Chondrocyte (in vitro differentiated cells): ENCODE measurements at regions not wholly inside any gene's neighbourhood (a gene's known extent, or its start where the extent isn't known, plus 50 kb on each side); places are given as distances from the start of the nearest gene placed in this dataset.
"Not testable (repeated sequence)": the region's sequence is repeated elsewhere in the genome, so short reads cannot be mapped to it uniquely, and the experiment has no call there.

ENCODE experiments used
- DNase-seq: peaks from one replicate; pipeline ENCODE4 v3.0.0; 2021; ENCODE audit warnings: mixed read lengths, low spot score
- H3K27ac Mint-ChIP-seq: one replicate; pipeline ENCODE4 v1.8.0; 2021; ENCODE audit warnings: mild to moderate bottlenecking, moderate library complexity, mixed read lengths; ENCODE audit not compliant: unreplicated experiment
- H3K27me3 Mint-ChIP-seq: 2 replicates; pipeline ENCODE4 v1.8.0; 2021; ENCODE audit warnings: low read depth, mixed read lengths
- H3K36me3 Mint-ChIP-seq: 2 replicates; pipeline ENCODE4 v1.8.0; 2021; ENCODE audit warnings: low read depth, mixed read lengths
- H3K4me1 Mint-ChIP-seq: 2 replicates; pipeline ENCODE4 v1.8.0; 2021; ENCODE audit warnings: low read depth, mild to moderate bottlenecking, mixed read lengths
- H3K4me3 Mint-ChIP-seq: one replicate; pipeline ENCODE4 v1.8.0; 2021; ENCODE audit warnings: mild to moderate bottlenecking, moderate library complexity, mixed read lengths; ENCODE audit not compliant: unreplicated experiment
- H3K9me3 Mint-ChIP-seq: 2 replicates; pipeline ENCODE4 v1.8.0; 2021; ENCODE audit warnings: low read depth, mixed read lengths

DNA sequence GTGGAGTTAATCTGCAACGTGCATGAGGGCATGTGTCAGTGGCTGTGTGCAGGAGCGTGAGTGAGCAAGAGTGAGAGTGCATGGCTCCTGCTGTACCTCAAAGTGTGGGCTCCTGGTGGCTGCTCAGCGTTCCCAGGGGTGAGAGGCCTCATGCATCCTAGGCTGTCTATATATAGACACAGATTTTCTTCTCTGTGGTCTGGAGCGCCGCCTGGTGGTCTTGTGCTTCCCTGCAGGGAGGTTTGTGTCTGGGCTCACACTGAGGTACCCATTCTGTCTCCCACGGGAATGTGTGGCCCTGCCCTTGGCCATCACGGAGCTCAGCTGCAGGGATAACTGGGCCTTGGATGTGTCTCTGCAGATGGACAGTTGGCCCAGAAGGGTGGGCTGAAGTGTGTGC lies 520.2 kb downstream of the GOLGA6L6 start:
- not testable (repeated sequence) for DNase-seq, H3K27ac Mint-ChIP-seq, H3K4me1 Mint-ChIP-seq, H3K9me3 Mint-ChIP-seq, H3K4me3 Mint-ChIP-seq, H3K27me3 Mint-ChIP-seq, H3K36me3 Mint-ChIP-seq

DNA sequence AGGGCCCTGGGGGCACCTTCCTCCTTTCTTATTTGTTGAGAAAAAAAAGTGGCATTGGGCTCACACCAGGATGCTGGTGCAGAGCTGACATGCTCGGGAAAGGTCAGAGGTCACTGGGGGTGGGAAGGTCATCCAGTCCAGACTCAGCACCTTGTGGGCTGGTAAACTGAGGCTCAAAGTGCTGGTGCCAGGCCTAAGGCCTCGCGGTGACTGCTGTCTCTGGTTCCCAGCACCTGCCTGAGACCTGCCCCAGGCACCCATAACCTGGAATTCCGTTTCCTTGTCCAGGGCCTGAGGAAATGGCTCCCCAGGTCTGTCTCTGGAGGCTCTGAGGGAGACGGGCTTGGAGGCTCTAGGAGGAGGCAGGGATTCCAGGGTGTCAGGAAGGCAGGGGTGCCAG lies 521.0 kb downstream of the GOLGA6L6 start:
- DNase-seq, H3K27me3 Mint-ChIP-seq, H3K4me1 Mint-ChIP-seq, H3K9me3 Mint-ChIP-seq, H3K36me3 Mint-ChIP-seq, H3K27ac Mint-ChIP-seq, H3K4me3 Mint-ChIP-seq: not testable (repeated sequence)

DNA sequence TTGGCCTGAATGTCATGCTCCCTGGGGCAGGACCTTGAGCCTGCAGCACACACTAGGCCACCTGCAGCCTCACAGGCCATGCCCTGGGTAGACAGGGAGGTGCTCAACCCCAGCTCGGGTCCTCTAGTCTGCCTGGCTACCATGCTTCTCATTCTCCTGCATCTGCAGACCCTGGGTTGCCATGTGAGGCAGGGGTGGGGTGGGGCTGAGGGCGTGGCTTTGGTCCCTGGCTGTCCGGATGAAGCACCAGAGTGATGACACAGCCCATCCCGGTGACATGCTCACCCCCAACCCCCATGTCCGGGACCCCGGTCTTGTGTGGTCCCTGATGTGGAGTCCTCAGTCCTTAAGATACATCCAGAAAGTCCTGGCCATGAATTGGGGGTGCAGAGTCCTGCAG lies 521.8 kb downstream of the GOLGA6L6 start:
- not testable (repeated sequence) for H3K9me3 Mint-ChIP-seq, H3K27me3 Mint-ChIP-seq, H3K4me3 Mint-ChIP-seq, H3K36me3 Mint-ChIP-seq, H3K4me1 Mint-ChIP-seq, H3K27ac Mint-ChIP-seq, DNase-seq

DNA sequence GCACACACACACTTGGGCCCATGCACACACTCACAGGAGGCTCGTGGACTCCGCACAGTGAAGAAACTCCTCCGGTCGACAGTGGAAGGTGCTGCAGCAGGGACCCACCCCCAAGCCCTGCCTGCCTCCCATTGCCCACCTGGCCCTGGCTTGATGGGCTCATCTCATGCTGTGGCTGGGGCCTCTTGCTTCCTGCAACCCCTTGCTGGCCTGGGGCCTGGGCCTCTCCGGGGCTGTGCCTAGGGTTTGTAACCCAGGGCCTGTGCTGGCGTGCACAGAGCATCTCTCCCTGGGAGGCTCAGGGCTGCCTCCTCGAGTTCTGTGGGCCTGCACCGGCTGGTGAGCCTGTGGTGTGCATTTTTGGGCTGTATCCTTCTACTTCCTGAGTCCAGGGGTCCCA lies 524.0 kb downstream of the GOLGA6L6 start:
- not testable (repeated sequence) for H3K9me3 Mint-ChIP-seq, H3K27ac Mint-ChIP-seq, H3K4me3 Mint-ChIP-seq

DNA sequence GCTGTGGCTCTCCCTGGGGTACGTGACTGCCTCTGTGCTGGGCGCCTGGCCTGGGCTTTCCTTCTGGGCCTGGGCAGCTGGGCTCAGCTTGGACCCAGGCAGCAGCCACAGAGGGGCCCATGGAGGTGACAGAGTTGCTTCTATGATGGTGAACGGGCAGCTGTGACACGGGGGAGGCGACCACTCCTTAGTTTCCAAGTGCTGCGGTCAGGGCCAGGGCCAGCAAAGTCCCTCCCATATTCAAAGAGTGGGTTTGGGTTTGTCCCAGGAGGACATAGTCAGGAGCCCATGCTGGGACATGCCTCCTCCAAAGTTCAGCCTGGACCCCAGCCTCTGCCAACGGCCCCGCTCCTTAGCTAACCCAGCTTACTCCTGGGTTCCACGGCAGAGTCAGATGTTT lies 524.7 kb downstream of the GOLGA6L6 start:
- H3K4me1 Mint-ChIP-seq, H3K36me3 Mint-ChIP-seq, H3K27ac Mint-ChIP-seq, H3K9me3 Mint-ChIP-seq, H3K4me3 Mint-ChIP-seq, H3K27me3 Mint-ChIP-seq, DNase-seq: not testable (repeated sequence)

More for the DNA sequence above, 524.0 kb downstream of the GOLGA6L6 start:
- H3K27me3 Mint-ChIP-seq, DNase-seq, H3K4me1 Mint-ChIP-seq, H3K36me3 Mint-ChIP-seq: not testable (repeated sequence)

DNA sequence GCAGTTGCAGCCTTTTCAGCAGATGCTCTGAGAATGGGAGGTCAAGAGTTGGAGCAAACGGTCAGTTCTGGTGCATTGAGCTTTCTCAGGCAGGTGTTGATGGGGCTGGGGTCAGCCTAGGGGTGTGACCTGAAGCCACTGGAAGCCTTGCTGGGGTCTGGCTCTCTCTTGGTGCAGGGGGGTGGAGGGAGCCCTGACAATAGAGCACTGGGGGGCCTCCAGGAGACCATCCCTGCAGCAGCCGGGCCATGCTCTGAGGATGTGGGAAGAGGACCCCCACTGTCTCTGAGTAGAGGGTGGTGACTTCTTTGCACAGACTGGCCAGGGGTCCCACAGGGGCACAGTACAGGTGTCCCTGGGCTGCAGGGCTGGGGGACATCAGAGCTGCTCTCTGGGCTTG lies 528.8 kb downstream of the GOLGA6L6 start:
- DNase-seq, H3K36me3 Mint-ChIP-seq, H3K4me3 Mint-ChIP-seq, H3K9me3 Mint-ChIP-seq, H3K27me3 Mint-ChIP-seq, H3K4me1 Mint-ChIP-seq, H3K27ac Mint-ChIP-seq: not testable (repeated sequence)

DNA sequence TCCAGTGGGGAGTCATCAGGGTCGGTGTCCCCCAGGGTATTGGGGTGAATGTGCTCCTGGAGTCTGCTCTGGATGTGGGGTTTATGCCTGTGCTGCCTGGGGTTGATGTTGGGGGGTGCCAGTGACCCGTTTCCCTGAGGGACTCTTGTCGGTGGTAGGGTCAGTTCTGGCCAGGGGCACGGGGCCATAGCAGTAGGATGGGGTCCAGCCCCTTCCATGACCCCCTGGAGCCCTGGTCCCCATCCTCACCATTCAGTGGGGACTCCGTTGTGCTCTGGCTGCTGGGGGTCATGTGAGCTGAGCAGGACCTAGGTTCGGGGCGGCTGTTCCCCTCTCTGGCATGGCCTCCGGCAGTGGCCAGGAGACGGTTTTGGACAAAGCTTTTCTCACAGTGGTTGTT lies 530.8 kb downstream of the GOLGA6L6 start:
- H3K27ac Mint-ChIP-seq, H3K4me1 Mint-ChIP-seq, H3K27me3 Mint-ChIP-seq, H3K4me3 Mint-ChIP-seq, H3K36me3 Mint-ChIP-seq, H3K9me3 Mint-ChIP-seq, DNase-seq: not testable (repeated sequence)

DNA sequence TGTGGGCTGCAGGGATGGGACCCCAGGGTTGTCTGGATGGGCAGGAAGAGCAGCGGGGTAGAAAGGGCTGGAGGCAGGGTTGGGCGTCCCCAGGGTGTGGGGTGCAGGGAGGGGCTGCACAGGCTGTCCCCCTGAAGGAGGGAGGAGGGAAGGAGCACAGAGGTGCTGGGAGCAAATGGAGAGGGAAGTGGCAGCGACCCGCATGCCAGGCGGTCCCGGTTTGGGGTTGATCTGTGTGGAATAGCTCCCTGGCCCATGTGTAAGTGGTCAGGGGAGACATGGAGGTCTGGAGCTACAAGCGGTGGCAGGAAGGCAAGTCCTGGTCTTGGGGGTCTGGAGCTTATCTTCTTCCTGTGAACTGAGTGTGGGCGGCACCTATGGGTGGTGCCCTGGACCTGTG lies 532.0 kb downstream of the GOLGA6L6 start:
- H3K4me1 Mint-ChIP-seq, H3K9me3 Mint-ChIP-seq, H3K27me3 Mint-ChIP-seq, H3K27ac Mint-ChIP-seq, H3K4me3 Mint-ChIP-seq, H3K36me3 Mint-ChIP-seq, DNase-seq: not testable (repeated sequence)

DNA sequence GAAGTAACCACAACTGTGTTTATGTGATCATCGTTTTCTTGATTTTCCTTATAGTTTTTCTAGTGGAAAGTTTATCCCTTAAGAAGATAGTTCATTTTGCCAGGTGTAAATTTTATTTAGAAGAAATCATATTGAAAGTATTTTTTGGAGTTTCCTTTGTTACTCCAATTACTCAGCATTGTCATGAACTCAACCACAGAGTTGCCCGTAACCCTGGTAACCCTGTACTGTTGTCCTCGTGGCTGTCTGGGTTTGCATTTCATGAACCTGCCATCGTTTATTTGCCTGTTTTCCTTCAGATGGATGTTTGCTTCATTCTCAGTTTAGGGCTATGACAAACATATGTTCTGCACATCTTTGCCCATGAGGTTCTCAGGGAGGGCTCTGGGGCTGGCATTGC lies 534.3 kb downstream of the GOLGA6L6 start:
- not testable (repeated sequence) for H3K9me3 Mint-ChIP-seq, H3K36me3 Mint-ChIP-seq, H3K27me3 Mint-ChIP-seq, H3K4me1 Mint-ChIP-seq, H3K4me3 Mint-ChIP-seq, DNase-seq, H3K27ac Mint-ChIP-seq

DNA sequence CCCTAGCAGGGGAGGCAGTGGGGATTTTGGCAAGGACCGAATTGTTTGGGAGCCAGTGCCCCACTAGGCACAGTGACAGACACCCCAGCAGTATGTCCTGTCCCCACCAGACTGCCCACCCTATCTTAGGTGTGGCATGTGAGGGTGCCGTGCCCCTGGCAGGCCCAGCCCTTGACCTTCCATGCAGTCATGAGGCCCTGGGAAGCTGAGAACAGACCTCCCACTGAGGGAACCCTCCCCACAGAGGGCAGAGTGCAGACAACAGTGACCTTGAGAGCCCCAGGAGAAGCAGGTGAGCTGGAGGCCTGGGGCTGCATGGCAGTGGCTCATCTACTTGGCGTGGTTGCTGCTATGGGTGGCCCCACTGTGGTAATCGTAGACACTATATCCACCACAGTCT lies 538.1 kb downstream of the GOLGA6L6 start:
- not testable (repeated sequence) for H3K27ac Mint-ChIP-seq, H3K9me3 Mint-ChIP-seq

DNA sequence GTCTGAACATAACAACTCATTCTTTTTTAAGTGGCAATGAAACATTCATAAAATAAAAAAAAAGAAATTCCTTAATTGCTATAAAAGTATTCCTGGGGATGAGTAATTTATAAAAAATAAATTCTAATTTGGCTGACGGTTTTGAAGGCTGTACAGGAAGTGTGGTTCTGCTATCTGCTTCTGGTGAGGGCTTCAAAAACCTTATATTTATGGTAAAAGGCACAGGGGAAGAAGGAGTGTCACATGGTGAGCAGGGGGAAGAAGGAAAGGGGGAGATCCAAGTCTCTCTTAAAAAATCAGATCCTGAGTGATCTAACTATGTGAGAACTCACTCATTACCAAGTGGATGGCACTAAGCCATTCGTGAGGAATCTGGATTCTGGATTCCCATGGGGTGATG lies 539.0 kb downstream of the GOLGA6L6 start:
- DNase-seq, H3K9me3 Mint-ChIP-seq, H3K27ac Mint-ChIP-seq, H3K4me3 Mint-ChIP-seq, H3K27me3 Mint-ChIP-seq, H3K4me1 Mint-ChIP-seq, H3K36me3 Mint-ChIP-seq: not testable (repeated sequence)

More for the DNA sequence above, 538.1 kb downstream of the GOLGA6L6 start:
- not testable (repeated sequence) for H3K4me3 Mint-ChIP-seq, H3K36me3 Mint-ChIP-seq, DNase-seq, H3K27me3 Mint-ChIP-seq, H3K4me1 Mint-ChIP-seq

DNA sequence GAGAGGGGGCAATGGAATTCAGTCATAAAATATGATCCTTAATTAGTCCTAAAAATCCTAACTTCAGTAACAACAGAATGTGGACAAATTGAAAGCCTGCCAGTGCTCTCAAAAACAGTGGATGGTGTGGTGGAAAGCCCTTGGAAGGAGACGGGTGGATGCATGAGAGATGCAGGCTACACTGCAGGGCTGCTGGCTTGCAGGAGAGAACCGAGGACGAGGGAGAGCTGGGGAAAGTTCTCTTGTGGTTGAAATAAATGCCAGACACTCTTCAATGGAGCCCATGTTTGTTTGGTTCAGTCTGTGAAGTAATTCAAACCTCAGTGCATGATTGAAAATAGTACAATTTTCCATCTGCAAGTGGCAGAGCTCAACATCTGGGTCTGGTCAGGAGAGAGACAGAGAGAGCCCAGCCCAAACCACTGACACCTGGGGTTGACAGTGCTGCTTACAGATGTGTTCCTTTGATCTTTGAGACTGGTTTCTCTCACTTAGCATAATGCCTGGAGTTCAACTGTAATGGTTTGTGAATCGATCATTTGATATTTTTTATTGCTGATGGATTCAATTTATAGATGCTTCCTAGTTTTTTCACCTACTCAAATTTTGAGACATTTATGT lies 544.9 kb downstream of the GOLGA6L6 start:
- H3K4me1 Mint-ChIP-seq, H3K36me3 Mint-ChIP-seq, H3K27ac Mint-ChIP-seq, H3K4me3 Mint-ChIP-seq, DNase-seq, H3K27me3 Mint-ChIP-seq: not testable (repeated sequence)
- peaks cover 15% of the 10 kb centered on the region for H3K9me3 Mint-ChIP-seq

DNA sequence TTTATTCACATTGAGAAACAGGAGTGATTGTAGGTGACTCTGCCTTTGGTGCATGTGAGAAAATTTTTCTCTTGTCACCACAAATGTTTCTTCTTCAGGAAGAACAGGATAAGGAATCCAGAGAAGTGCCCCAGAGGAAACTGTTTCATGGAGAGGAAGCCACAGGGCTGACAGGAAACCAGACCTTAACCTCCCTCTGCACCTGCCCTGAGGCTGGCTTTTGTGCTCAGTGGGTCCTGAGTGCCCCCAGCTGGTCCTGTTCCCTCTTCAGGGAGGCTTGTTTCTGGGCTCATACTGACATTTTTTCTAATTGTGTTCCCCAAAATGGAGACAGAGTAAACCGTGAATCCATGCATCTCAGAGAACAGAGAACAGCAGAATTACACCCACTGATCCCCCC lies 546.3 kb downstream of the GOLGA6L6 start:
- not testable (repeated sequence) for H3K27me3 Mint-ChIP-seq, H3K4me1 Mint-ChIP-seq, H3K27ac Mint-ChIP-seq, DNase-seq, H3K36me3 Mint-ChIP-seq, H3K4me3 Mint-ChIP-seq
- peaks cover 28% of the 10 kb centered on the region for H3K9me3 Mint-ChIP-seq
